Breast epithelium (tissue), 3 donors: ENCODE measurements at regions not wholly inside any gene's neighbourhood (a gene's known extent, or its start where the extent isn't known, plus 50 kb on each side); places are given as distances from the start of the nearest gene placed in this dataset.

Source experiments
- POLR2A ChIP-seq: fragments of 450-650 bp; IDR thresholded peaks from one replicate; pipeline ENCODE4 v1.6.1; 2016; ENCODE audit warnings: antibody characterized with exemption, mild to moderate bottlenecking, moderate library complexity
- TF ChIP-seq, protein P1 (sequence below), 3 donors: fragments of 450-650 bp; IDR thresholded peaks; one replicate each; pipeline ENCODE4 v1.5.1; 2016 to 2017; ENCODE audit warnings: antibody characterized with exemption in 3 of 3, mild to moderate bottlenecking in 3 of 3, moderate library complexity in 3 of 3

DNA sequence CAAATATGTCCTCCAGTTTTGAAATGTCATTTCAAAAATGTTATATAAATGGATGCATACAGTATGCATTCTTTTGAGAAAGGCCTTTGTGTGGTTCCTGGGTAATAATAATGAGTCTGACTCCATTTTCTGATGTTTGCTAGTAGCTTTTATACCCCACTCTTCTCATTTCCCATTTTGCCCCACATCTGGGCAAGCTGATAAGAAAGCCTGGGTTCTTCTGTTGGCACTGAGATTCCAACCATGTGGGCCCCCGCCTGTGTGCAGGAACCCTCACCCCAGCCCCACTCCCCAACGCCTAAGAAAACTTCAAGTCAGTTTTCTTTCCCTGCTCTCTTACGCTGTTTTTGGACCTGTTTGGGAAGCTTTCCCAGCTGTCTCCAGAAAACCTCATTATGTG lies 89.4 kb downstream of the SNX18 start:
- TF ChIP-seq, protein P1, sequence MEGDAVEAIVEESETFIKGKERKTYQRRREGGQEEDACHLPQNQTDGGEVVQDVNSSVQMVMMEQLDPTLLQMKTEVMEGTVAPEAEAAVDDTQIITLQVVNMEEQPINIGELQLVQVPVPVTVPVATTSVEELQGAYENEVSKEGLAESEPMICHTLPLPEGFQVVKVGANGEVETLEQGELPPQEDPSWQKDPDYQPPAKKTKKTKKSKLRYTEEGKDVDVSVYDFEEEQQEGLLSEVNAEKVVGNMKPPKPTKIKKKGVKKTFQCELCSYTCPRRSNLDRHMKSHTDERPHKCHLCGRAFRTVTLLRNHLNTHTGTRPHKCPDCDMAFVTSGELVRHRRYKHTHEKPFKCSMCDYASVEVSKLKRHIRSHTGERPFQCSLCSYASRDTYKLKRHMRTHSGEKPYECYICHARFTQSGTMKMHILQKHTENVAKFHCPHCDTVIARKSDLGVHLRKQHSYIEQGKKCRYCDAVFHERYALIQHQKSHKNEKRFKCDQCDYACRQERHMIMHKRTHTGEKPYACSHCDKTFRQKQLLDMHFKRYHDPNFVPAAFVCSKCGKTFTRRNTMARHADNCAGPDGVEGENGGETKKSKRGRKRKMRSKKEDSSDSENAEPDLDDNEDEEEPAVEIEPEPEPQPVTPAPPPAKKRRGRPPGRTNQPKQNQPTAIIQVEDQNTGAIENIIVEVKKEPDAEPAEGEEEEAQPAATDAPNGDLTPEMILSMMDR (IDR thresholded peaks at IDR 0.05) = no peak
- TF ChIP-seq POLR2A = no peak
